ENCODE measurements at regions not wholly inside any gene's neighbourhood (a gene's known extent, or its start where the extent isn't known, plus 50 kb on each side); places are given as distances from the start of the nearest gene placed in this dataset.

DNA sequence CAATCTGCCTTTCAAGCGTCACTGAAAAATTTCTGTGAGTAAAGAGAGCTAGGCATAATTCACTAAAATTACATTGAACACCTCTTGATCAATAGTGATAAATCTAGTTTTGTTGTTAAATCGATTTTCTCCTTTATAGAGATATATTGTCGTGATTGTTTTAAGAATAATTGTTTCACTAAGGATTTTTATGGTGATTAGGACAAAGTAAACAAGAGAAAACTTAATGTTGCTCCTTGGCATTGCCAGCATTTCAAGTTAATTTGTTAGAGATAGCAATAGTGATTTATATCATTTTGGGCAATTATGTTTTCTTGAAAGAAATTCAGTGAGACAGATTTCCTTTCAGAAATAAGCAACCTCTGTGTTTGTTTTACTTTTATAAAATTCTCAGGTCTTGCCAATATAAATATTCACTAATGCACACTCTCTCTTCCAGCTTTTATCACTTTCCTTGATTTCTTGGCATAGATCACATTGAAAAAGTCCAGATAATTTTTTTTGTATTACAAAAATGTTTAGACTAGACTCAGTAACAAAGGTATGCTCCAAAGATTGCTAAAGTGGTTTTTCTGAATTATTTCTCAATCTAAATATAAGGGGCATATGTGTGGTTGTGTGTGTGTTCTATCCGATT is 538.7 kb downstream of the TFEC start:
- TF ChIP-seq CTCF (IDR thresholded peaks at IDR 0.05; ENCODE audit: unreplicated experiment) = no peak
- Mint-ChIP-seq H3K27ac (ENCODE audit: low read depth, unreplicated experiment) (no peak overlapping the region), H3K4me3 (ENCODE audit: unreplicated experiment) (no peak overlapping the region), H3K9me3 (ENCODE audit: unreplicated experiment) (no peaks in the 10 kb centered on the region), H3K36me3 (ENCODE audit: insufficient read depth, unreplicated experiment) (no peaks in the 10 kb centered on the region), H3K27me3 (ENCODE audit: insufficient read depth, unreplicated experiment) (peaks cover 64% of the 10 kb centered on the region), H3K4me1 (ENCODE audit: insufficient read depth, unreplicated experiment) (no peaks in the 10 kb centered on the region)
- no TSS peak for BruUV-seq (replicated peaks)
- DNase-seq (ENCODE audit: unreplicated experiment) = no peak
- intact Hi-C loops (cut with micrococcal nuclease) = no loop called here
- ChIA-PET CTCF (no interaction called here), POLR2A (no interaction called here)

DNA sequence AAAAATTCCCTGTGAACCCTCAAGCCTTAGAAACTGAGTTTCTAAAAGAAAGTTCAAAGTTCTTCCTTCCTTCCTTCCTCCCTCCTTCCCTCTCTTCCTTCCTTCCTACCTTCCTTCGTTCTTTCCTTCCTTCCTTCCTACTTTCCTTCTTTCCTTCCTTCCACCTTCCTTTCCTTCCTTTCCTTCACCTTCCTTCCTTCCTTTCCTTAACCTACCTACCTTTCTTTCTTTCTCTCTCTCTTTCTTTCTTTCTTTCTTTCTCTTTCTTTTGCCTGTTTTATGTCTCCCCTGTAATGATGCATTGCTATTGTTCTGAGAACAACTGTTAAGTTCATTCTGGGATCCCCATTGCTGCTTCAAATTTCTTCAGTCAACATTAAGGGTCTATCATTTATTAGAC is 551.1 kb downstream of the TFEC start:
- Mint-ChIP-seq H3K27me3 (ENCODE audit: insufficient read depth, unreplicated experiment) (peaks cover 84% of the 10 kb centered on the region), H3K4me3 (ENCODE audit: unreplicated experiment) (no peak overlapping the region), H3K36me3 (ENCODE audit: insufficient read depth, unreplicated experiment) (peaks cover 6% of the 10 kb centered on the region), H3K4me1 (ENCODE audit: insufficient read depth, unreplicated experiment) (no peaks in the 10 kb centered on the region), H3K9me3 (ENCODE audit: unreplicated experiment) (no peaks in the 10 kb centered on the region), H3K27ac (ENCODE audit: low read depth, unreplicated experiment) (no peak overlapping the region)
- ChIA-PET CTCF (interaction anchor here (1.0 kb wide), 1 partner anchor 150 kb away, joined by 3 read pairs; no protein-coding TSS in a partner anchor), POLR2A (no interaction called here)
- intact Hi-C loops (cut with micrococcal nuclease) = no loop called here
- TF ChIP-seq CTCF (IDR thresholded peaks at IDR 0.05; ENCODE audit: unreplicated experiment) = no peak
- no TSS peak for BruUV-seq (replicated peaks)
- no peak for DNase-seq (ENCODE audit: unreplicated experiment)

GRCh38 chr7:115478426-115478825 is 552.1 kb downstream of the TFEC start:
- TF ChIP-seq CTCF (IDR thresholded peaks at IDR 0.05; ENCODE audit: unreplicated experiment) = no peak
- H3K9me3 Mint-ChIP-seq (ENCODE audit: unreplicated experiment) = no peaks in the 10 kb centered on the region
- H3K27me3 Mint-ChIP-seq (ENCODE audit: insufficient read depth, unreplicated experiment) = peaks cover 80% of the 10 kb centered on the region
- no peak overlapping the region for H3K4me3 Mint-ChIP-seq (ENCODE audit: unreplicated experiment)
- BruUV-seq (replicated peaks) = no TSS peak
- DNase-seq (ENCODE audit: unreplicated experiment) = no peak
- intact Hi-C loops (cut with micrococcal nuclease) = no loop called here
- ChIA-PET CTCF (interaction anchor here (1.0 kb wide), 1 partner anchor 151 kb away, joined by 3 read pairs; no protein-coding TSS in a partner anchor), POLR2A (interaction anchor here (0.6 kb wide), 1 partner anchor 302 kb away, joined by 3 read pairs; no protein-coding TSS in a partner anchor)
- H3K36me3 Mint-ChIP-seq (ENCODE audit: insufficient read depth, unreplicated experiment) = peaks cover 6% of the 10 kb centered on the region
- H3K4me1 Mint-ChIP-seq (ENCODE audit: insufficient read depth, unreplicated experiment) = no peaks in the 10 kb centered on the region
- no peak overlapping the region for H3K27ac Mint-ChIP-seq (ENCODE audit: low read depth, unreplicated experiment)

DNA sequence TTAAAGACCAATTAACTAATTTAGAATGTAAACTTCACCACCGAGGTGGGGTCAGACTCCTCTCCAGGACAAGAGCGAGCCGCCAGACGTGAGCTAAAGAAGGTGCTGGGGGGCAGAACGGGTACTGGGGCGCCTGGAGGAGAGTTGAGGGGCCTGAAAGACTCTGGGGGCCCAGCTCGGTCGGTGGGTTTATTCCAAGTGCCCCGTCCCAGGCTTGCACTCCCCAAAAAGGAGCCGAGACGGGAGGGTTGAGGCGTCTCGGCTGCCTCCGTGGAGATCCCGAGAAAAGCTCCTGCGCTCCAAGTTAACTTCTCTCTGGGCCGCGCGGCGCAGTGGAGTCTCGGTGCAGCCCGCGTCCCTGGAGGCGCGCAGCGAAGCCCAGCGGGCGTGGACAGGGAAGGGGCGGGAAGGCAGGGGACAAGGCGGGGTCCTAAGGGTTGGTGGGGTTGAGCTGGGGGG is 553.3 kb downstream of the TFEC start:
- peaks cover 80% of the 10 kb centered on the region for H3K27me3 Mint-ChIP-seq (ENCODE audit: insufficient read depth, unreplicated experiment)
- H3K4me1 Mint-ChIP-seq (ENCODE audit: insufficient read depth, unreplicated experiment) = no peaks in the 10 kb centered on the region
- no peaks in the 10 kb centered on the region for H3K9me3 Mint-ChIP-seq (ENCODE audit: unreplicated experiment)
- H3K27ac Mint-ChIP-seq (ENCODE audit: low read depth, unreplicated experiment) = no peak overlapping the region
- H3K36me3 Mint-ChIP-seq (ENCODE audit: insufficient read depth, unreplicated experiment) = peaks cover 6% of the 10 kb centered on the region
- intact Hi-C loops (cut with micrococcal nuclease) = no loop called here
- ChIA-PET POLR2A (no interaction called here), CTCF (interaction anchor here (0.6 to 1.0 kb wide), 2 partner anchors 180 to 1452 kb away, joined by 3 read pairs; no protein-coding TSS in a partner anchor)
- no TSS peak for BruUV-seq (replicated peaks)
- H3K4me3 Mint-ChIP-seq (ENCODE audit: unreplicated experiment) = no peak overlapping the region
- no peak for TF ChIP-seq CTCF (IDR thresholded peaks at IDR 0.05; ENCODE audit: unreplicated experiment)
- no peak for DNase-seq (ENCODE audit: unreplicated experiment)
